Neutrophil (primary cell): ENCODE measurements at regions not wholly inside any gene's neighbourhood (a gene's known extent, or its start where the extent isn't known, plus 50 kb on each side); places are given as distances from the start of the nearest gene placed in this dataset.

Source experiments
- H3K27ac ChIP-seq: fragments of 200-600 bp; sonication (generic); 2 replicates; pipeline ENCODE4 v1.5.1; 2016; ENCODE audit warnings: mild to moderate bottlenecking, moderate library complexity
- H3K27me3 ChIP-seq: fragments of 200-600 bp; sonication (generic); 2 replicates; pipeline ENCODE4 v1.6.0; 2016; ENCODE audit warnings: mild to moderate bottlenecking
- H3K36me3 ChIP-seq: fragments of 200-600 bp; sonication (generic); 2 replicates; pipeline ENCODE4 v1.5.1; 2017
- H3K4me1 ChIP-seq, 2 experiments: fragments of 200-600 bp in 1 of 2; sonication (generic) in 1 of 2; 1 replicate in 1 of 2; 2 replicates in 1 of 2; pipeline versions ENCODE4 v1.5.1 to v1.6.1; 2013 to 2016; ENCODE audit warnings: low read depth in 1 of 2, low read length in 1 of 2, mild to moderate bottlenecking in 1 of 2, moderate library complexity in 1 of 2; ENCODE audit not compliant: control insufficient read depth in 1 of 2, insufficient read depth in 1 of 2
- H3K4me3 ChIP-seq, 2 experiments: fragments of 200-600 bp in 1 of 2; sonication (generic) in 1 of 2; 1 replicate in 1 of 2; 2 replicates in 1 of 2; pipeline ENCODE4 v1.5.1; 2013 to 2016; ENCODE audit warnings: low read depth in 1 of 2, low read length in 1 of 2, mild to moderate bottlenecking in 1 of 2, moderate library complexity in 1 of 2
- H3K9me3 ChIP-seq: fragments of 200-600 bp; sonication (generic); 2 replicates; pipeline ENCODE4 v1.5.1; 2016
- TF ChIP-seq, protein P1 (sequence below): fragments of 200-600 bp; sonication (generic); IDR thresholded peaks from 2 replicates; pipeline ENCODE4 v1.5.1; 2016; ENCODE audit warnings: antibody characterized with exemption

DNA sequence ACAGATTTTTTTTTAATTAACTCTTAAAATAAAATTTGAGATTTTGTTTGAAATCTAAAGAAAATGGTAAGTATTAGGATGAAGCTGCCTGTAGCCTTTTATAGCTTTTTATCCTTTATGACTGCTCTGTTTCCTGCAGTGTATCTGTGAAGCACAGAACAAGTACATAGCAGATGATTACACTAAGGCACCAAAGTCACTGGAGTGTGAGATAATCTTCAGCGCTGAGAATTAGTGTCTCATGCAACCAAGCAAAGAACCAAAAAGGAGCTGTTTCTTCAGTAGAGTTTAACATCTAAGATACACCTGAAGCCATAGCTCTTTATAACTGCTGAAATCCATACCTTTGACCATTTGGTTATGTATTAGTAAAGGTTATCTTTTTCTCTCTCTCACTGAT, 1989.8 kb upstream of the PCDH10 start:
- Histone ChIP-seq H3K4me1 (no peaks in the 10 kb centered on the region), H3K27ac (no peak overlapping the region), H3K36me3 (no peaks in the 10 kb centered on the region), H3K4me3 (no peak overlapping the region), H3K27me3 (no peaks in the 10 kb centered on the region), H3K9me3 (no peaks in the 10 kb centered on the region)
- TF ChIP-seq, protein P1, sequence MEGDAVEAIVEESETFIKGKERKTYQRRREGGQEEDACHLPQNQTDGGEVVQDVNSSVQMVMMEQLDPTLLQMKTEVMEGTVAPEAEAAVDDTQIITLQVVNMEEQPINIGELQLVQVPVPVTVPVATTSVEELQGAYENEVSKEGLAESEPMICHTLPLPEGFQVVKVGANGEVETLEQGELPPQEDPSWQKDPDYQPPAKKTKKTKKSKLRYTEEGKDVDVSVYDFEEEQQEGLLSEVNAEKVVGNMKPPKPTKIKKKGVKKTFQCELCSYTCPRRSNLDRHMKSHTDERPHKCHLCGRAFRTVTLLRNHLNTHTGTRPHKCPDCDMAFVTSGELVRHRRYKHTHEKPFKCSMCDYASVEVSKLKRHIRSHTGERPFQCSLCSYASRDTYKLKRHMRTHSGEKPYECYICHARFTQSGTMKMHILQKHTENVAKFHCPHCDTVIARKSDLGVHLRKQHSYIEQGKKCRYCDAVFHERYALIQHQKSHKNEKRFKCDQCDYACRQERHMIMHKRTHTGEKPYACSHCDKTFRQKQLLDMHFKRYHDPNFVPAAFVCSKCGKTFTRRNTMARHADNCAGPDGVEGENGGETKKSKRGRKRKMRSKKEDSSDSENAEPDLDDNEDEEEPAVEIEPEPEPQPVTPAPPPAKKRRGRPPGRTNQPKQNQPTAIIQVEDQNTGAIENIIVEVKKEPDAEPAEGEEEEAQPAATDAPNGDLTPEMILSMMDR = no peak

DNA sequence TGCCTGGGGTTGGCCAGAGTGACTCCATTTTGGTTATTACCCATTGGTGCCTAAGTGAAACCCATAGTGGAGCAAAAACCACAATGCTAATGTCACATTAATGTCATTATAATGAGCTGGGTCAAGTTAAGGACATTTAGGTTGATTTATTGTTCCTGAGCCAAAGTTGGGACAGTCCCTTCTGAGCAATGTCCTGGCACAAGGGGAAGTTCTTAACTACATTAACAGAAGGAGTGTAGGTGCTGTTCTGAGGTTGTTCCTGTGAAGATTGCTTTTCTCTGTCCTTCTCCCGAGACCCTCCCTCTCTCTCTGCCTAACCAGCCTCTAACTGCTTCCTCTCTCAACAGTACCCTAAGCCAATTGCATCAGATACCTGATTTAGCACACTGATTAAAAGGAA, 1956.8 kb upstream of the PCDH10 start:
- Histone ChIP-seq H3K4me3 (no peak overlapping the region), H3K4me1 (no peaks in the 10 kb centered on the region), H3K27me3 (no peaks in the 10 kb centered on the region), H3K9me3 (no peaks in the 10 kb centered on the region), H3K36me3 (no peaks in the 10 kb centered on the region), H3K27ac (no peak overlapping the region)
- TF ChIP-seq, protein P1 = no peak

DNA sequence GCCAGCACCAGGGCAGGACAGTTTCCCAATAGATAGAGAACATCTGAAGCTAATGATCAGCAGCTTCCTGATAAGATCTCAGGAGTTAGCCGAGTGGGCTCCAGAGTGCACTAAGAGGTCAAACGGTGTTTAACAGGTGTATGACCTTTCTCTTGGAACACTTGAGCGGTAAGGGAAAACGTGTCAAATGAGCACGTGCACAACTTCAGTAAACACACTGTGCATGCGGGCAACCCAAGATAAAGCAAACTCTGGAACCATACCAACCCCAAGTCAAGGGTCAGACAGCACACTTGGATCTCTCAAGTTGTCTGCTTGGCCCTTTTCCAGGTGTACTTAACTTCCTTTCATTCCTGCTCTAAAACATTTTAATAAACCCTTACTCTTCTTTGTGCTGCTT, 1941.5 kb upstream of the PCDH10 start:
- Histone ChIP-seq H3K4me1 (no peaks in the 10 kb centered on the region), H3K36me3 (no peaks in the 10 kb centered on the region), H3K27ac (no peak overlapping the region), H3K27me3 (no peaks in the 10 kb centered on the region), H3K4me3 (no peak overlapping the region), H3K9me3 (no peaks in the 10 kb centered on the region)
- TF ChIP-seq, protein P1 = no peak

DNA sequence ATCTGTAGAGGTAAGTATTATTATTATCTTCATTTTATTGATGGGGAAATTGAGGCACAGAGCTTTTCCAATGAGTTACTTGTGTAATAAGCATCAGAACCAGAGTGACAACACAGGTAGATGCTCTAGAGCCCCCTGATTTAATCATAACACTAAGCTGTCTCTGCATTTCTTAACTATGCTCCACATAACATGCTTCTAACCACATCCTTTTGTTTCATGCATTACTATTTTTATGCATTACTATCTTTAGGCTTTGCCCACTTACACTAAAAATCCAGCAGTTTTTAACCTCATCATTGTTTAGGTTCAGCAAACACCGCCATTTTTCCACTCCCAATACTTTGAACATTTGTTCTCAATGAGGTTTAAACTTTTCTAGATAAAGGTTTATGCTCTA, 1900.8 kb upstream of the PCDH10 start:
- TF ChIP-seq, protein P1 = no peak
- H3K4me3 ChIP-seq = no peak overlapping the region
- no peaks in the 10 kb centered on the region for H3K36me3 ChIP-seq
- no peaks in the 10 kb centered on the region for H3K9me3 ChIP-seq
- H3K27ac ChIP-seq = no peak overlapping the region
- H3K27me3 ChIP-seq = no peaks in the 10 kb centered on the region
- no peaks in the 10 kb centered on the region for H3K4me1 ChIP-seq

DNA sequence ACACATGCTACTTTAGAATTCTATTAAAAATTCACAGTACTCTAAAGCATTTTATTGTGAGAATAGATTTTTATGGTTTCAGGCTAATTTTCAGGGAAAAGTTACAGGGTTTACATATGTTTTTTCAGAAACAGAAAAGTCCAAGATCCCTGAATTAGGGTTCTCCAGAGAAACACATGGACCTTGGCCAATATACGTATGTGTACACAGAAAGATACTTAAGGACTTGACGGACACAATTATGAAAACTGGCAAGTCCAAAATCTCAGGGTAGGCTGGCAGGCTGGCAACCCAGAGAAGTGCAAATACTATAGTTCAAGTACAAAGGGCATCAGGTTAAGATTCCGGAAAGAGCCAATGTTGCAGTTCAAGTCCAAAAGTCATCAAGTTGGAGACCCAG, 1897.8 kb upstream of the PCDH10 start:
- Histone ChIP-seq H3K4me1 (no peaks in the 10 kb centered on the region), H3K27me3 (no peaks in the 10 kb centered on the region), H3K4me3 (no peak overlapping the region), H3K36me3 (no peaks in the 10 kb centered on the region), H3K9me3 (no peaks in the 10 kb centered on the region), H3K27ac (no peak overlapping the region)
- TF ChIP-seq, protein P1 = no peak

DNA sequence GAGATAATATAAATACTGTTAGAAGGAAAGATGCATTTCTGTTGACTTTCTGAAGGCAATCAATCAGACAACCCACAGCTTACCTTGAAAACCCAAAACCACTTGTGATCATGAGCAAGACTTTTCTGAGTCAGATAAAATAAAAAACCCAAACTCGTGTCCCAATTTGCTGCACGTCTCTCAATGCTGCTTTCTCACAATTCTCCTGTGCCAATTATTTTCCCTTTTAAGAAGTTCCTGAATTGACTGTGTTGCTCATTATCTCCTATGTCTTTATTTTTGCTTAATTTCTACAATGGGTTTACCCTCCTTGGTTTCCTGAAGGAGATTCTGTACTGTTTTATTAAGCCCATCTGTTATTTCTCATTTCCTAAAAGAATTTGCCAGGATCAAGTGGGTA, 1891.9 kb upstream of the PCDH10 start:
- Histone ChIP-seq H3K27ac (no peak overlapping the region), H3K27me3 (no peaks in the 10 kb centered on the region), H3K9me3 (no peaks in the 10 kb centered on the region), H3K4me1 (no peaks in the 10 kb centered on the region), H3K36me3 (no peaks in the 10 kb centered on the region), H3K4me3 (no peak overlapping the region)
- TF ChIP-seq, protein P1 = no peak
